Testis (tissue), 2 donors: ENCODE measurements at regions not wholly inside any gene's neighbourhood (a gene's known extent, or its start where the extent isn't known, plus 50 kb on each side); places are given as distances from the start of the nearest gene placed in this dataset.

Experiments
- POLR2A ChIP-seq: fragments of 450-650 bp; IDR thresholded peaks from one replicate; pipeline ENCODE4 v1.6.1; 2017; ENCODE audit warnings: antibody characterized with exemption, mild to moderate bottlenecking, moderate library complexity
- TF ChIP-seq, protein P1 (sequence below), 3 experiments: fragments of 450-650 bp in 2 of 3; fragments of 200-600 bp in 1 of 3; sonication (generic) in 1 of 3; IDR thresholded peaks; one replicate each; pipeline ENCODE4 v1.5.1; 2016 to 2019; ENCODE audit warnings: antibody characterized with exemption in 3 of 3, mild to moderate bottlenecking in 2 of 3, moderate library complexity in 1 of 3

DNA sequence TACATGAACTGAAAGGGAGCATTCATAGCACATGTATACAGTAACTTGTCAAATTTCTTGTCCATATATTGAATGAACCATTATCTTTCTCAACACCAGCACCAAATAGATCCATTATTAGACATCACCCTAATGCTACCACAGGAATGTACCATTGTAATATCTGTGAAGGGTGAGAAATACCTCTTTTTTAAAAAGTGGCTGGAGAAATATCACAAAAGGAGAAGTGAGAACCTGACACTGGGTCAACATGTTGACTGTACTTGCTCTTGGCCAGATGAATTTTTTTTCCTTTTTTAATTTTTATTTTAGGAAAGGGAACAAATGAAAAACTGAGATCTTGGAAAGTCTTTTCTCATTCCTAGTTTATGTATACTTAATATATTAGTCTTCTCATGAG lies 63.5 kb downstream of the CAVIN2 start:
- TF ChIP-seq, protein P1, sequence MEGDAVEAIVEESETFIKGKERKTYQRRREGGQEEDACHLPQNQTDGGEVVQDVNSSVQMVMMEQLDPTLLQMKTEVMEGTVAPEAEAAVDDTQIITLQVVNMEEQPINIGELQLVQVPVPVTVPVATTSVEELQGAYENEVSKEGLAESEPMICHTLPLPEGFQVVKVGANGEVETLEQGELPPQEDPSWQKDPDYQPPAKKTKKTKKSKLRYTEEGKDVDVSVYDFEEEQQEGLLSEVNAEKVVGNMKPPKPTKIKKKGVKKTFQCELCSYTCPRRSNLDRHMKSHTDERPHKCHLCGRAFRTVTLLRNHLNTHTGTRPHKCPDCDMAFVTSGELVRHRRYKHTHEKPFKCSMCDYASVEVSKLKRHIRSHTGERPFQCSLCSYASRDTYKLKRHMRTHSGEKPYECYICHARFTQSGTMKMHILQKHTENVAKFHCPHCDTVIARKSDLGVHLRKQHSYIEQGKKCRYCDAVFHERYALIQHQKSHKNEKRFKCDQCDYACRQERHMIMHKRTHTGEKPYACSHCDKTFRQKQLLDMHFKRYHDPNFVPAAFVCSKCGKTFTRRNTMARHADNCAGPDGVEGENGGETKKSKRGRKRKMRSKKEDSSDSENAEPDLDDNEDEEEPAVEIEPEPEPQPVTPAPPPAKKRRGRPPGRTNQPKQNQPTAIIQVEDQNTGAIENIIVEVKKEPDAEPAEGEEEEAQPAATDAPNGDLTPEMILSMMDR (IDR thresholded peaks at IDR 0.05) = no peak
- TF ChIP-seq POLR2A = no peak
